ENCODE measurements at regions not wholly inside any gene's neighbourhood (a gene's known extent, or its start where the extent isn't known, plus 50 kb on each side); places are given as distances from the start of the nearest gene placed in this dataset.

GRCh38 chr3:22399566-22399965 lies 648.6 kb upstream of the ZNF385D start:
- TF ChIP-seq MAX (CRISPR knock-in tag; IDR thresholded peaks at IDR 0.05) (no peak), RERE (CRISPR knock-in tag; IDR thresholded peaks at IDR 0.05; ENCODE audit: borderline replicate concordance) (no peak), POLR2AphosphoS5 (IDR thresholded peaks at IDR 0.05; ENCODE audit: control insufficient read depth, insufficient read depth, low read depth, low read length) (no peak), ZBTB8A (IDR thresholded peaks at IDR 0.05; ENCODE audit: partially characterized antibody) (no peak), CTCF (IDR thresholded peaks at IDR 0.05 in 2 of 3, conservative IDR thresholded peaks at IDR 0.05 in 1 of 3; ENCODE audit: insufficient read depth in 2 of 3, low read depth in 1 of 3, low read length in 3 of 3) (no peak), POLR2A (conservative IDR thresholded peaks at IDR 0.05) (no peak), AFF1 (IDR thresholded peaks at IDR 0.05; ENCODE audit: low read depth in 1 of 2, partially characterized antibody in 2 of 2) (no peak), ELF2 (CRISPR knock-in tag; IDR thresholded peaks at IDR 0.05) (no peak), ZNF197 (CRISPR knock-in tag; IDR thresholded peaks at IDR 0.05; ENCODE audit: low read depth) (no peak), MTA3 (IDR thresholded peaks at IDR 0.05; ENCODE audit: borderline replicate concordance) (no peak), EZH2 (IDR thresholded peaks at IDR 0.05; ENCODE audit: borderline replicate concordance, low read depth, low read length) (no peak), REST (IDR thresholded peaks at IDR 0.05; ENCODE audit: borderline replicate concordance) (no peak), REST (CRISPR knock-in tag; IDR thresholded peaks at IDR 0.05; ENCODE audit: low read depth) (no peak), KAT7 (CRISPR knock-in tag; IDR thresholded peaks at IDR 0.05; ENCODE audit: borderline replicate concordance) (no peak)
